Skeletal muscle tissue (tissue), 3 donors: ENCODE measurements at regions not wholly inside any gene's neighbourhood (a gene's known extent, or its start where the extent isn't known, plus 50 kb on each side); places are given as distances from the start of the nearest gene placed in this dataset.

Source experiments
- H3K27ac ChIP-seq: one replicate; pipeline ENCODE4 v1.7.0; 2013; ENCODE audit warnings: mild to moderate bottlenecking, low read depth, low read length, inconsistent platforms
- H3K27me3 ChIP-seq, 3 donors: one replicate each; pipeline ENCODE4 v1.7.0; 2013; ENCODE audit warnings: low read length in 3 of 3; ENCODE audit not compliant: control insufficient read depth in 3 of 3, insufficient read depth in 3 of 3
- H3K36me3 ChIP-seq, 3 donors: one replicate each; pipeline ENCODE4 v1.7.0; 2013; ENCODE audit warnings: low read length in 3 of 3; ENCODE audit not compliant: control insufficient read depth in 3 of 3, insufficient read depth in 3 of 3
- H3K4me1 ChIP-seq, 3 donors: one replicate each; pipeline ENCODE4 v1.7.0; 2013; ENCODE audit warnings: low read length in 3 of 3, mild to moderate bottlenecking in 3 of 3; ENCODE audit not compliant: control insufficient read depth in 3 of 3, insufficient read depth in 3 of 3
- H3K4me3 ChIP-seq, 3 donors: one replicate each; pipeline ENCODE4 v1.7.0; 2013; ENCODE audit warnings: low read length in 3 of 3
- H3K9ac ChIP-seq, 3 donors: one replicate each; pipeline ENCODE4 v1.7.0; 2013; ENCODE audit warnings: low read length in 3 of 3, mild to moderate bottlenecking in 3 of 3, moderate library complexity in 2 of 3, low read depth in 1 of 3
- H3K9me3 ChIP-seq, 3 donors: one replicate each; pipeline ENCODE4 v1.7.0; 2013; ENCODE audit warnings: low read length in 3 of 3; ENCODE audit not compliant: control insufficient read depth in 3 of 3
- donor health status: Osteomylitis.

DNA sequence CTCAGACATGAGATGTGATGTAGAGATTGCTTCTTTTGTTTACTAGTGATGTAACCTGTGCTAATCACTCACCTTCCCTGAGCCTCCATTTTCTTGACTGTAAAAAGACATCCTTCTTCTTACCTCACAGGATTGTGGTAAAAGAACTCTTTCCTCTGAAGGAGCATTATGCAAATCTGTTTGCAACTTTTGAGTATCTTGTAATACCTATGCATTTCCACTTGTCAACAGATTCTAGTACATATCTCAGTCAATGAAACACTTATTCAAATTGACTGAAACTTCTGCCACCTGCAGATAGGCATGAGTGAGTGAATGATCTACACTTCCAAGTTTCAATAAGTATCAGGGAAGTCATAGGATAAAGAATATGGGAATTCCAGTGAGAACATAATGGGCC lies 174.7 kb downstream of the HHIPL2 start:
- Histone ChIP-seq H3K27ac (no peak overlapping the region), H3K9me3 (no peaks in the 10 kb centered on the region), H3K27me3 (no peaks in the 10 kb centered on the region), H3K4me3 (no peak overlapping the region), H3K36me3 (no peaks in the 10 kb centered on the region), H3K4me1 (no peaks in the 10 kb centered on the region), H3K9ac (no peak overlapping the region)

GRCh38 chr1:222372221-222372620 lies 175.7 kb downstream of the HHIPL2 start:
- H3K9ac ChIP-seq, result no peak overlapping the region
- H3K27ac ChIP-seq, result no peak overlapping the region
- H3K27me3 ChIP-seq, result no peaks in the 10 kb centered on the region
- H3K9me3 ChIP-seq, result no peaks in the 10 kb centered on the region
- no peaks in the 10 kb centered on the region for H3K4me1 ChIP-seq
- no peaks in the 10 kb centered on the region for H3K36me3 ChIP-seq
- no peak overlapping the region for H3K4me3 ChIP-seq

DNA sequence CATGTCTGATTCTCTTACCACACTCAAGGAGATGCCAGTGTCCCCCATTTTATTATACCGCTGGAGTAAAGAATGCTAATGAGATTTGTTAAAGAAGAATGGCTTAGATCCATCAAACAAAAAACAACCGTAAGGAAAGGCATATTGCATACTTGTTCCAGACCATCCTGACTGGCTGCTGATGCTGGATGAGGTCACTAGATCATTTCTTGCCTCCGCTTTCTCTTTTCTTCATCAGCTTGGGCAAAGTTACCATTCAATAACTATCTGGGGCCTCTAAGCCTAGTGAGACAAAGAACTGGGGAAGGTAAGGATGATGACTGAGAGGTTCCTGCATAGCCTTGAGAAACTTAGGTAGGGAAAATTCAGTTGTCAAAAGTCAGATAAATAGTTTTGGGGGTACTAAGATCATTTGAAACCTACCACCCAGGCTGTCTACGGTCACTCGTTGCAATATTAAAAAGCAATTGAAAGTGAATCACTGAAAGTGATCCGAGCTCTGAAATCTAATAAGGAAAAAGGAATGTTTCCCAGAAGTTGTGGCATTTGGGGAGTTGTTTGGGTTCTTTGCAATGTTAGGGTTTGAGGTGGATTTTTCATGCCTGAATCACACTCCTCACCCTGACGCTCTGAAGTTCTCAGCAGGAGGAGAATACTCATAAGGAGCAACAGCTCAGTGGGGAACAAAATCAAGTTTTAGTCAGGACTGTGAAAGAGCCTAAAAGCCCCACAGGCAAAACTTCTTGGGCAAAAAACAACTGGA lies 176.8 kb downstream of the HHIPL2 start:
- Histone ChIP-seq H3K36me3 (no peaks in the 10 kb centered on the region), H3K9me3 (no peaks in the 10 kb centered on the region), H3K27me3 (no peaks in the 10 kb centered on the region), H3K9ac (no peak overlapping the region), H3K4me1 (no peaks in the 10 kb centered on the region), H3K4me3 (no peak overlapping the region), H3K27ac (no peak overlapping the region)

DNA sequence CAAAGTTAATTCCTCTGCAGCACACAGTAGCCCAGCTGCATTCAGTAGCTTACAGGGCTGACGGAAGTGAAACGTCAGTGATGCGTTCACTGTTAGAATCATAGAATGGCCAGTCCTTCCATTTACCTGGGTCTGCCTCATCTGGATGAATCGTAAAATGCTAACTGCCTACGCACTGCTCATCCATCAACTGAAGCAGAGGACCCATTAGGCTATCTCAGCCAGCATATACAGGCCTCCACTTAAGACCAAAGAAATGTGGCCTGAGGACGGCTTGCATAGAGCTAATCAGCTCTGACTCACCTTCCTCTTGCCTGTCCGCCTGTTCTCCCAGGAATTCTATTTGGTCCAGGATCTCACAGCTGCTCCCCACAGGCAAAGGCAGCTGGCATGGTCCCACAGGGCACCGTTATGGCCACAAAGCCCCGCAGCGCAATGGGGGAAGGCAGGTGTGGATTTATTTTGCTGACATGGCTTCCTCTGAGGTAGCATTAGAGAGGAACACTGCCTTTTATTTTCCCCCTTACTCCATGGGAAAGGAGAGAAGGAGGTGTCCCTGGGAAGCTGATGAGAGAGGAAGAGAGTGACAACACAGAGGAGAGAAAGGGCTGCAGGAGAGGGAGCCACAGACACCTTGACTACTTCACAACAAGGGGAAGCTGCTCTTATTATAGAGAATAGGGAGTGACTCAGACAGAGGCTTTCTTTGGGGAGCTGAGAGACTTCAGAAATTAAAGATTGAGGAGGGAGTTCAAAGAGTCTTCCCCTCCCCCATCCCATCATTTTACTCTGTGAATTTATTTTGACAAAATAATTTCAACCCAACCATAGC lies 177.6 kb downstream of the HHIPL2 start:
- H3K36me3 ChIP-seq, result no peaks in the 10 kb centered on the region
- H3K4me1 ChIP-seq, result no peaks in the 10 kb centered on the region
- H3K9ac ChIP-seq, result no peak overlapping the region
- no peaks in the 10 kb centered on the region for H3K27me3 ChIP-seq
- H3K4me3 ChIP-seq, result no peak overlapping the region
- H3K27ac ChIP-seq, result no peak overlapping the region
- H3K9me3 ChIP-seq, result no peaks in the 10 kb centered on the region

GRCh38 chr1:222369148-222369547 lies 178.8 kb downstream of the HHIPL2 start:
- no peaks in the 10 kb centered on the region for H3K4me1 ChIP-seq
- H3K9ac ChIP-seq, result no peak overlapping the region
- H3K27me3 ChIP-seq, result no peaks in the 10 kb centered on the region
- no peaks in the 10 kb centered on the region for H3K36me3 ChIP-seq
- H3K4me3 ChIP-seq, result no peak overlapping the region
- no peaks in the 10 kb centered on the region for H3K9me3 ChIP-seq
- H3K27ac ChIP-seq, result no peak overlapping the region

- no peak overlapping the region for H3K9ac ChIP-seq
- peaks cover 0 to under 1% (median 0%) of the 10 kb centered on the region in 3 donors for H3K27me3 ChIP-seq
- no peaks in the 10 kb centered on the region for H3K9me3 ChIP-seq
- no peak overlapping the region for H3K4me3 ChIP-seq
- H3K36me3 ChIP-seq, result no peaks in the 10 kb centered on the region
- H3K27ac ChIP-seq, result no peak overlapping the region
- H3K4me1 ChIP-seq, result no peaks in the 10 kb centered on the region
Observed at GRCh38 chr1:222358100-222358499, 189.8 kb downstream of the HHIPL2 start.

DNA sequence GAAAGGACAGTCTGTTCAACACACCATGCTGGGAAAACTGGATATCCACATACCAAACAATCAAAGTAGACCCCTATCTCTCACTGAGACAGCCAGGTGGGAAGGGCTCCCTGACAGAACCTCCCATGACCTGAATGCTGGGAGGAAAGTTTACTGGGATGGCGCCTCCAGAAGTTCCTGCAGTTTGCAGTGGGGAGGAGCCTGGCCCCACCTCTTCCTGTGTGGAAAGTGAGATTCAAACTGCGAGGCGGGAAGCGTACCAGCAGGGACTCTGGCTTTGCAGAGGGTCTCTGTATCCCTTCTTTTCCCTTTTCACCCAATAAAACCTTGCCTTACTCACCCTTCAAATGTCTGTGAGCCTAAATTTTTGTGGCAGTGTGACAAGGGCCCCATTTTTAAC lies 190.7 kb downstream of the HHIPL2 start:
- no peak overlapping the region for H3K27ac ChIP-seq
- no peak overlapping the region for H3K4me3 ChIP-seq
- H3K36me3 ChIP-seq, result no peaks in the 10 kb centered on the region
- no peaks in the 10 kb centered on the region for H3K9me3 ChIP-seq
- no peaks in the 10 kb centered on the region for H3K4me1 ChIP-seq
- H3K9ac ChIP-seq, result no peak overlapping the region
- H3K27me3 ChIP-seq, result no peaks in the 10 kb centered on the region

GRCh38 chr1:222347627-222348026 lies 200.3 kb downstream of the HHIPL2 start:
- H3K4me1 ChIP-seq, result no peaks in the 10 kb centered on the region
- H3K4me3 ChIP-seq, result no peak overlapping the region
- no peaks in the 10 kb centered on the region for H3K36me3 ChIP-seq
- H3K9me3 ChIP-seq, result no peaks in the 10 kb centered on the region
- H3K27me3 ChIP-seq, result no peaks in the 10 kb centered on the region
- H3K27ac ChIP-seq, result no peak overlapping the region
- no peak overlapping the region for H3K9ac ChIP-seq

GRCh38 chr1:222346955-222347354 lies 200.9 kb downstream of the HHIPL2 start:
- Histone ChIP-seq H3K4me3 (no peak overlapping the region), H3K4me1 (no peaks in the 10 kb centered on the region), H3K27ac (no peak overlapping the region), H3K9ac (no peak overlapping the region), H3K9me3 (no peaks in the 10 kb centered on the region), H3K27me3 (no peaks in the 10 kb centered on the region), H3K36me3 (no peaks in the 10 kb centered on the region)

DNA sequence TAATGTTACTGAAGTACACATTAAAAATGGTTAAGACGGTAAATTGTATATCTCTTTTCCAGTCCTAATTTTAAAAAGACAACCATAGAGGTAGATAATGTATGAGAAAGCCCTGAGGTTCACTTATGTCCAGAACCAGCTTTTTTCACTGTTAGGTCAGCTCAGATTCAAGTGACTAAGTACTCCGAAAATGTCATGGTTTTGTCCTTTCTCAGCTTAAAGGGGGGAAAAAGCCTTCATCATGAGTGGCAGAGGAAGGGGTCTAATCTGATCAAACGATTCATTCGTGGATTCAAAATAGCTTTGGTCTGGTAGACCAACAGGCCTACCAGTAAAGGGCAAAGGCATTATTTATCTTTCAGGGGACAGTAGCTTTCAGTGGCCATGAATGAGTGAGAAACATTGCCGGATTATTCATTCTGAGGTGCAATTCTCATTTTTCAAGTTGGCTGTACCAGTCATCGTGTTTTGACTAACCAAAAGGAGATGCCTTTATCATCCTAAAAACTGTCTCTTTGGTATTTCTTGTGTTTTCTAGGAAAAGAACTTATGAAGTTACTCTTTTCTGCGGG lies 208.4 kb downstream of the HHIPL2 start:
- H3K4me1 ChIP-seq, result no peaks in the 10 kb centered on the region
- H3K36me3 ChIP-seq, result no peaks in the 10 kb centered on the region
- H3K9ac ChIP-seq, result no peak overlapping the region
- H3K27ac ChIP-seq, result no peak overlapping the region
- H3K4me3 ChIP-seq, result no peak overlapping the region
- H3K27me3 ChIP-seq, result no peaks in the 10 kb centered on the region
- H3K9me3 ChIP-seq, result no peaks in the 10 kb centered on the region
